Astrocyte (in vitro differentiated cells and primary cell): ENCODE measurements at regions not wholly inside any gene's neighbourhood (a gene's known extent, or its start where the extent isn't known, plus 50 kb on each side); places are given as distances from the start of the nearest gene placed in this dataset.

ENCODE experiments used
- DNase-seq: peaks from one replicate; pipeline ENCODE4 v3.0.0-alpha.2; 2010; ENCODE audit warnings: low read depth
- FAIRE-seq: peaks from 2 replicates; lab custom pipeline; 2011; peaks lifted over from hg19 to GRCh38; lab: Jason Lieb, UNC
- H2AFZ ChIP-seq: 2 replicates; pipeline ENCODE4 v1.6.0; 2012; ENCODE audit warnings: low read depth, low read length, inconsistent platforms
- H3K27ac ChIP-seq: 2 replicates; pipeline ENCODE4 v1.5.1; 2011; ENCODE audit warnings: low read depth, low read length, inconsistent platforms
- H3K27me3 ChIP-seq: 2 replicates; pipeline ENCODE4 v1.6.0; 2011; ENCODE audit warnings: low read length, inconsistent platforms; ENCODE audit not compliant: insufficient read depth
- H3K36me3 ChIP-seq: 2 replicates; pipeline ENCODE4 v1.5.1; 2011; ENCODE audit warnings: low read length, inconsistent platforms; ENCODE audit not compliant: insufficient read depth
- H3K4me1 ChIP-seq: 2 replicates; pipeline ENCODE4 v1.5.1; 2011; ENCODE audit warnings: low read length, inconsistent platforms; ENCODE audit not compliant: insufficient read depth
- H3K4me2 ChIP-seq: 2 replicates; pipeline ENCODE4 v1.6.0; 2012; ENCODE audit warnings: low read length, inconsistent platforms
- H3K4me3 ChIP-seq: 2 replicates; pipeline ENCODE4 v1.5.1; 2011; ENCODE audit warnings: low read depth, mild to moderate bottlenecking, low read length, inconsistent platforms; ENCODE audit not compliant: insufficient read depth
- H3K79me2 ChIP-seq: 2 replicates; pipeline ENCODE4 v1.6.0; 2012; ENCODE audit warnings: mild to moderate bottlenecking, low read length, inconsistent platforms; ENCODE audit not compliant: insufficient read depth
- H3K9ac ChIP-seq: 2 replicates; pipeline ENCODE4 v1.6.0; 2012; ENCODE audit warnings: mild to moderate bottlenecking, low read length, inconsistent platforms
- H3K9me3 ChIP-seq: 2 replicates; pipeline ENCODE4 v1.5.1; 2012; ENCODE audit warnings: low read depth, mild to moderate bottlenecking, low read length, inconsistent platforms; ENCODE audit not compliant: insufficient read depth
- H4K20me1 ChIP-seq: 2 replicates; pipeline ENCODE4 v1.6.0; 2012; ENCODE audit warnings: low read length, inconsistent platforms; ENCODE audit not compliant: insufficient read depth
- H3K27ac Mint-ChIP-seq: one replicate; pipeline ENCODE4 v1.8.0; 2021; ENCODE audit warnings: mild to moderate bottlenecking, mixed read lengths; ENCODE audit not compliant: unreplicated experiment
- H3K27me3 Mint-ChIP-seq: one replicate; pipeline ENCODE4 v1.8.0; 2021; ENCODE audit warnings: low read depth, mixed read lengths; ENCODE audit not compliant: unreplicated experiment
- H3K36me3 Mint-ChIP-seq: one replicate; pipeline ENCODE4 v1.8.0; 2021; ENCODE audit warnings: low read depth, mixed read lengths; ENCODE audit not compliant: unreplicated experiment
- H3K4me1 Mint-ChIP-seq: one replicate; pipeline ENCODE4 v1.8.0; 2021; ENCODE audit warnings: low read depth, mixed read lengths; ENCODE audit not compliant: unreplicated experiment
- H3K4me3 Mint-ChIP-seq: one replicate; pipeline ENCODE4 v1.8.0; 2021; ENCODE audit warnings: mild to moderate bottlenecking, moderate library complexity, mixed read lengths; ENCODE audit not compliant: unreplicated experiment
- H3K9me3 Mint-ChIP-seq: one replicate; pipeline ENCODE4 v1.8.0; 2021; ENCODE audit warnings: mild to moderate bottlenecking, mixed read lengths; ENCODE audit not compliant: unreplicated experiment
- CTCF ChIP-seq: IDR thresholded peaks from 2 replicates; pipeline ENCODE4 v1.5.1; 2011; ENCODE audit warnings: low read depth, mild to moderate bottlenecking, inconsistent platforms, low read length, moderate library complexity; ENCODE audit not compliant: insufficient read depth
- EZH2 ChIP-seq: IDR thresholded peaks from 2 replicates; pipeline ENCODE4 v1.6.1; 2012; ENCODE audit warnings: mild to moderate bottlenecking, low read length, inconsistent platforms; ENCODE audit not compliant: insufficient read depth

- Histone ChIP-seq H3K27me3 (no peaks in the 10 kb centered on the region), H3K9me3 (no peaks in the 10 kb centered on the region), H3K9ac (no peak overlapping the region), H4K20me1 (no peaks in the 10 kb centered on the region), H3K79me2 (no peaks in the 10 kb centered on the region), H2AFZ (no peak overlapping the region), H3K4me3 (no peak overlapping the region), H3K4me1 (no peaks in the 10 kb centered on the region), H3K27ac (no peak overlapping the region), H3K4me2 (no peak overlapping the region), H3K36me3 (no peaks in the 10 kb centered on the region)
- Mint-ChIP-seq H3K27me3 (no peaks in the 10 kb centered on the region), H3K4me1 (peaks cover 13% of the 10 kb centered on the region), H3K27ac (no peak overlapping the region), H3K9me3 (peaks cover 11% of the 10 kb centered on the region), H3K4me3 (no peak overlapping the region), H3K36me3 (peaks cover 2% of the 10 kb centered on the region)
- TF ChIP-seq EZH2 (no peak), CTCF (no peak)
- no peak for DNase-seq
- no peak for FAIRE-seq
Measured at GRCh38 chr2:234357666-234358065, 139.2 kb downstream of the ARL4C start.

GRCh38 chr2:234355808-234356365 is 141.0 kb downstream of the ARL4C start:
- H3K27me3 ChIP-seq: no peaks in the 10 kb centered on the region
- no peak overlapping the region for H2AFZ ChIP-seq
- H3K36me3 Mint-ChIP-seq: peaks cover 2% of the 10 kb centered on the region
- DNase-seq (no peak), FAIRE-seq (no peak)
- no peak overlapping the region for H3K27ac ChIP-seq
- H3K9me3 Mint-ChIP-seq: peaks cover 11% of the 10 kb centered on the region
- H3K4me2 ChIP-seq: no peak overlapping the region
- no peaks in the 10 kb centered on the region for H3K4me1 ChIP-seq
- no peak overlapping the region for H3K4me3 ChIP-seq
- H3K36me3 ChIP-seq: no peaks in the 10 kb centered on the region
- TF ChIP-seq EZH2: no peak
- TF ChIP-seq CTCF: no peak
- H3K27me3 Mint-ChIP-seq: no peaks in the 10 kb centered on the region
- H4K20me1 ChIP-seq: no peaks in the 10 kb centered on the region
- peaks cover 7% of the 10 kb centered on the region for H3K4me1 Mint-ChIP-seq
- H3K9me3 ChIP-seq: no peaks in the 10 kb centered on the region
- no peak overlapping the region for H3K4me3 Mint-ChIP-seq
- H3K79me2 ChIP-seq: no peaks in the 10 kb centered on the region
- no peak overlapping the region for H3K9ac ChIP-seq
- no peak overlapping the region for H3K27ac Mint-ChIP-seq

- Mint-ChIP-seq H3K27me3 (no peaks in the 10 kb centered on the region), H3K4me3 (no peak overlapping the region), H3K36me3 (peaks cover 2% of the 10 kb centered on the region), H3K4me1 (peaks cover 2% of the 10 kb centered on the region), H3K9me3 (peaks cover 9% of the 10 kb centered on the region), H3K27ac (no peak overlapping the region)
- Histone ChIP-seq H3K4me3 (no peak overlapping the region), H3K36me3 (no peaks in the 10 kb centered on the region), H3K27me3 (no peaks in the 10 kb centered on the region), H3K9ac (no peak overlapping the region), H2AFZ (no peak overlapping the region), H3K4me1 (no peaks in the 10 kb centered on the region), H3K27ac (no peak overlapping the region), H4K20me1 (no peaks in the 10 kb centered on the region), H3K4me2 (no peak overlapping the region), H3K79me2 (no peaks in the 10 kb centered on the region), H3K9me3 (no peaks in the 10 kb centered on the region)
- FAIRE-seq: no peak
- TF ChIP-seq EZH2 (no peak), CTCF (no peak)
- no peak for DNase-seq
Measured at GRCh38 chr2:234355021-234355720, 141.7 kb downstream of the ARL4C start.
